NK-92 treated with Interleukin-12 subunit alpha and Interleukin-12 subunit beta, amount 100 ng/mL, for 24 hours (cell line): ENCODE measurements at regions not wholly inside any gene's neighbourhood (a gene's known extent, or its start where the extent isn't known, plus 50 kb on each side); places are given as distances from the start of the nearest gene placed in this dataset.
A peak's percentile ranks its signal among the peaks of the same experiment; 100 is the strongest.
"Not testable (repeated sequence)": the region's sequence is repeated elsewhere in the genome, so short reads cannot be mapped to it uniquely, and the experiment has no call there.

Experiments
- DNase-seq: peaks from one replicate; lab custom pipeline; 2025; lab: John Stamatoyannopoulos, UW

DNA sequence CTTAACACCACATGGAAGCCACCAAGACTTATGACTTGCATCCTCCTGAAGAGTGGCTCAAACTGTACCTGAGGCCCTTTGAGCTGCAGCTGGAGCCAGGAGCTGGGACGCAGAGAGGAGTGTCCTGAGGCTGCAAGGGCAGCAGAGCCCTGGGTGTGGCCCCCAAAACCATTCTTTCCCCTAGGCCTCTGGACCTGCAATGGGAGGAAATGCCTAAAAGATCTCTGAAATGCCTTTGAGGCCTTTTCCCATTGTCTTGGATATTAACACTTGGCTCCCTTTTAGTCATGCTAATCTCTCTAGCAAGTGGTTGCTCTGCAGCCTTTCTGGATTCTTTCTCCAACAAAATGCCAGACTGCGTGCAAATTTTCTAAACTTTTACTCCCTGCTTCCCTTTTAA lies 156.1 kb downstream of the SLC38A4 start:
- DNase-seq, result no peak

DNA sequence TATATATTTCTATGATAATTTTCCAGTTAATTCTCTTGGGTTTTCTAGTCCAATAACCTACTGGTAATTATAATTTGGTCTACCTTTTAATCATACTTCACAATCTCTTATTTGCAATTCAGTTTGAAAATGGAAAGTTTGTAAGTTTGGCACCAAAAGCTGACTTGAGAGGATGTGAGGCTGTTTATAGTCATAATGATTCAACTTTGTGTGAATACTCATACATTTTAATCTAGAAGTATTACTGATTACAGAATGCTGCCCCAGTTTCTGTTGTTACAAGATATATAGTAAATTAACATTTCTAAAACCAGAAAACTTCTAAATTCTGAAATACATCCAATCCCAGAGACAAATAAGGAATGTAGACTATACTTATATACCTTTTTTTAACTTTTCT lies 158.2 kb downstream of the SLC38A4 start:
- DNase-seq, result no peak

DNA sequence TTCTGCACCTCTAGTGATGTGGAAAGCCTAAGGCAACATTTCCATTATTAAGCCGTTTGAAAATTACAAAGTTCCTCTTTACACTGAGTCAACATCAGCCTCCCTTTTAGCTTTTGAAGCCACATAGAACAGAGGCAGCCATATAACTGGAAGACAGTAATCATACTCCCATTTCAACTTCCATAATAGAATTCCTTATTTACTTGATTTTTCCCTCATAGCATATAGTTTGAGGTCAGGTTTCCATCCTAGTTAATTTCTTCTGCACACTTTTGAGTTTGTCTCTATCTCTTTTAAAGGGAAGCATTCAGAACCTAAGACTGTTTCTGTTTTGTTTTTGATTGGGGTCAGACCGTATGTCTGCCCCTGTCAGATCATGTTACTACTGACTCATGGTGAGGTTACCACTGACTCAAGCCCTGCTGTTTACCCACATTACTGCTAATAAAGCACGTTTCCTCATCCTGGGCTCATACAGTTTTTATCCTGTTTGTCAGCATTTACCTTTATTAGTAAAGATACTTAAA lies 161.0 kb downstream of the SLC38A4 start:
- peak; percentile 10 for DNase-seq

DNA sequence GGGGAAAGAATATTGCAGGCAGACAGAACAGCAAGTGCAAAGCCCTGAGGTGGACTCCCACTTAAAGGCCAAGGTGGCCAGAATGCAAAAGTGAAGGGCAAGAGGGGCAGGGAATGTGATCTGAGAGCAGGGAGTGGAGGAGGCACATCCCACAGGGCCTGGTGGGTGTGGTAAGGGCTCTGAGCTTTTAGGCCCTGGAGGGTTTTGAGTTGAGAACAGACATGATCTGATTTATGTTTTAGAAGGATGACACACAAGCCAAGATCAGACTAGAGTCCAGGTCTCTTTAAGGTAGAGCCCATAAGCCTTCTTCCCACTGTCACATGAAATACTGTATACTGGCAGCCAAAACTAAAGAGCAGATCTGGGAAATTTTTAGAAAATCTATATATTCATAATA lies 162.5 kb downstream of the SLC38A4 start:
- DNase-seq, result no peak

DNA sequence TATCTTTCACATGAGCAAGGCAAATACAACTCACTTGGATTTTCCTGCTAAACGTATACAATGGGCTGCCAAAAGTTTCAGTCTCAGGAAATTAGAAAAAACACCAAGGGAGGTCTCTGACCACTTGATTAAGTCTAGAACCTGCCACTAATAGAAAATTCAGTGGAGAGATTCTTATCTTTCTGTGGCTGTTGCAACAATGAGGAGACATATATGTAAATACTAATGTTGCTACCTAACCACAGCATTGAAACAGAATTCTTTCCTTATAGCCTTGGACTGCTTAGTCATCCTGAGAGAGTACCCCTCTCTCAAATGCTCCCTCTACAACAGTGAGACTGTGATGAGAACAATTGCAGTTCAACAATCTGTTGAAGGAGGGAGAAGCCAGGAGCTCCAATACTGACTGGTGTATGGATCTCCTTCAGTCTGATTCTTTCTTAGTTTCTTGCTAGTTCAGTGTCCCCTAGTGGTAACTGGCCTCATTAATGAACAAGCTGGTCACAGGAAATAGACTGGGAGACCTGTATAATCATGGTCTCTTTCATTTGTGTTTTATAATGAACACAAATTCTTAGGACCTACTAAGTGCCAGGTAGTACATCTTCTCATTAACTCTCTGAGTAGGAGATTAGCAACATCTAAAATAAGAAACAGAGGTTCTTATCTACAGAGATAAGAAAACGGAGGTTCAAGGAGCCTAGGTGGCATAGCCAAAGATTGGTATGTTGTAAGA lies 164.5 kb downstream of the SLC38A4 start:
- no peak for DNase-seq

DNA sequence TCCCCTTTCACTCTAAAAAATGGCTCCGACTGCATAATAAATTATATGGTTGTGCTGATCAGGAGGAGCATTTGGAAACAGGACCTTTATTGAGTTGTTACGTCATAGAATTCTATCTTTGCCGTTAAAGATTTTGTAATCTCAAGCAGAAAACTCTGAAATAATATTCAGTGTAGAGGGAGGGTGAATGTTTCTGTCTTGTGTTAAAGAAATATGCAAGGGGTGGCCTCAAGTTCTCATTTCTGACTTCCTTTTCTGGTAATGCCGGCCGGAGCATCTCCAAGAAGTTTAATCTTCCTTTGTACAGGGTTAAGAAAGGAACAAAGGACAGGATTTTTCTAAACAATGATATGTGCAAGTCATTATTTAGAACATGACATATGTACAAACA lies 165.1 kb downstream of the SLC38A4 start:
- DNase-seq, result no peak

DNA sequence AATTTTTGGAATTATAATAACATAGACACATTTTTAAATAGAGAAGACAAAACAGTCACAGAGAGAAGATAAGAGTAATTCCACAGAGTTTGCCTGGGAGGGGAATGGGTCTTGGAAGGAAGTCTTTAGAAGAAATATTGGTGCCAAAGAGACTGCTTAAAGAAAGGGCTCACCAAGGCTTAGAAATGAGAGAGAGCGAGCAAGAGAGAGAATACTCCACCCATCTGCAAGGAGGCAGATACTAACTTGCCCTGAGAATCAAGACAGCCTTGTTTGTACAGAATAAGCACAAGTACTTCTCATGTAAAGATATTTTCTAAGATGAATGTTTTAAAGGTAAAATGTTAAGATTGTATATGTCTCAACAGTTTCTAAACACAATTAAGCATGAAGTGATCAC lies 165.5 kb downstream of the SLC38A4 start:
- DNase-seq, result no peak

DNA sequence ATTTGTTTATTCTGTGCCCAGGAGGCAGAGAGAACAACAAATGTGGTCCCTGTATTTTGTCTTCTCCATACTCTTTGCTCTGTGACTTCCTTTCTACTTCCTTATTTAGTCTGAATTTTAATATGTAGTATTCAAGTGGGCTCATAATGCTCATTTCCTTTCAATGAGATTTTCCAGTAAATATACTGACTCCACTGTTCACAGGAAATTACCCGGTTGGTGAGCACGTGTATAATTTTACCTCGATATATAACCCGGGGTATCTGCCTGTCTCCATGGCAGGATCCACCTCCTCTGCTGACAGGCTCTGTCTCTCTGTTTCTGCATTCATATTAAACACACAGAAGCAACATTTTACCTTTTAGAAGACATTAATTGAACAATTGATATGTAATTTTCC lies 166.0 kb downstream of the SLC38A4 start:
- no peak for DNase-seq

DNA sequence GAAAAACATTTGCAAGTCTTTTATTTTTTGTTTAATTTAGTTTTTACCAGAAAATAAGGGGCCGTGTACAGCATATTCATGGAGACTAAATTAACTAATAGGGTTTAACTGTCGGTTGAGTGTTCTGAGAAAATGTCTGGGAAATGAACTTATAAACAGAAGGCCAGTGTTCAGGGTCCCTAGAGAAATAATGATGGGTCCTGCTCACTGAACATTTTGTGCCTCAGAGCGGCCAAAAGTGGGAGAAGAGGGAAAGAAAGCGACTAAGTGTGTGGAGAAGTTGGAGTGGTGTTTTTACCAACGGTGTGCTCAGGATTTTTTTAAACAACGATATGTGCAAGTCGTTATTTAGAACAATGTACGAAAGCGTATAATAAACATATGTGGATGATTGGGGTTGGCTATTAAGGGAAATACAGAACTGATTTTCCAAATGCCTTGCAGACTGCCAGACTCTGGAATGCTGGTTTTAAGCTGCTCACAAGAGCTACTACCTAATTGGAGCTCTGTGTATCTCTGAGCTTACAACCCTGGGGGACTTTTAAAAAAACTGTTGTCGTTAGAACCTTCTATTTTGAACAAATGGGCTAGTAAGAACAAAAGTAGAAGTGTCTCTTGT lies 166.7 kb downstream of the SLC38A4 start:
- DNase-seq, result no peak

DNA sequence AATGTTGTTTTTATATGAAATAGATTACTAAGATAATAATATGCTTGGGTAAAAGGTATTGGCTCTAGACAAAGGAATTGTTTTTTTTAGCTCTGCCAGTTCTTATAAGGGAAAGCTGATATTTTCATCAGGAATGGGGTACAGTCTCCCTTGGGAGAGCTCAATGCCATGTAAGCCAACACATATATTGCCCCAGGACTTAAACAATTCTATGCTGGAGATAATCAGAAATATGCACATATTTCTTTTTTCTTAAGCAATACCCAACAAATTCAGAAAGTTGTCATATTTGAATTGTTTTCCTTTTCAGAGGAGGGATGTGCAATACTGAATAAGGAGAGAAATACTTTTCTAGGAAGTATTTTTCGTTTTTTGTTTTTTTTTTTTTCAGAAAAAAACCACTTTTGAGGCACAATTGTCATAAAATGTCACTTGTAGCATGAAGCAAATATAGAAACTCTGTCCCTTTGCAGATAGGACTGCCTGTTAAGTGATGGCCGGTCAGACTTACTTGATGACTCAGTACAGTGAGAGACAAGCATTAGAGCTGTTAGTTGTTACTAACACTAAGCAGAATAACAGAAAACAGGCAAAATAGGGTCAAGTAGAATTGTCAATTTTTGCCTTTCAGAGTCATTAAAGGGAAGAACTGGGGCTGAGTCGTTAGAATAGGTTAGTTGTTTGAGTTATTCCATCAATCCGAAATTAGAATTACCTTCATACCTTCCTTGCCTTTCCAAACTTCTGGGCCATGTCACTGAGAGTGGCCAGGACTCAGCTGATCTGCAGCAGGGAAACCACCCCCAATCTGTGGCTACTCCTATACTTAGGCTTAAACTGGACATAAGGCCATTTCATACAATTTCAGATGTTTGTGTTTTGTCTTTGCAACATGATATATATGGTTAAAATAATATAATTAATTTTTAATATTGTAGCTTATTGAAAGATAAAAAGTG lies 168.1 kb downstream of the SLC38A4 start:
- no peak for DNase-seq

DNA sequence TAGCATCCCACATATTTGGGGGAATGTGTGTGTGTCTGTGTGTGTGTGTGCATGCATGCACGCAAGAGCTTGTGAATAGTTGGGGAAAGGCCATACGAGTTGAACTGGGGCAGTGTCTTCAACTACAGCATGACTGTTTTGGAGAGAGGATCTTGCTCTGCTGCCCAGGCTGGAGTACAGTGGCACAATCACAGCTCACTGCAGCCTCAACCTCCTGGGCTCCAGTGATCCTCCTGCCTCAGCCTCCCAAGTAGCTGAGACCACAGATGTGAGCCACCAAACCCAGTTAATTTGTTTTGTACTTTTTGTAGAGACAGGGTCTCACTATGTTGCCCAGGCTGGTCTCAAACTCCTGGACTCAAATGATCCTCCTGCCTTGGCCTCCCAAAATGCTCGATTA lies 169.8 kb downstream of the SLC38A4 start:
- DNase-seq, result not testable (repeated sequence)

DNA sequence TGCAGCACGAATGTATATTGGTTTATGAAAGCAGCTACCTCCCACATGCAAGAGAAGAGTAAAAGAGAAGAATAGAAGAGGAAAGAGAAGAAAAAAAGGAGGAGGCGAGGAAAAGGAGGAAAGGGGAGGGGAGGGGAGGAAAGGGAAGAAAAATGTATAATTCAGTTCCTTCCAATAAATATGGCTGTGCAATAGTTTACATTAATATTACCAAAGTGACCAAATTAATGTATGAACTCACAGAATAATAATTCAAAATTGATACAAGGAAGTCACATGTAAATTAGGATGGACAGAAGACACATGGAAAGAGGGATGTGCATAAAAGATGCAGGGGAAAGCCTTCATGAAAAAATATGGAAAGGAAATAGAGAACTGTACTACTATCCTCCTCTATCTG lies 172.5 kb downstream of the SLC38A4 start:
- no peak for DNase-seq

DNA sequence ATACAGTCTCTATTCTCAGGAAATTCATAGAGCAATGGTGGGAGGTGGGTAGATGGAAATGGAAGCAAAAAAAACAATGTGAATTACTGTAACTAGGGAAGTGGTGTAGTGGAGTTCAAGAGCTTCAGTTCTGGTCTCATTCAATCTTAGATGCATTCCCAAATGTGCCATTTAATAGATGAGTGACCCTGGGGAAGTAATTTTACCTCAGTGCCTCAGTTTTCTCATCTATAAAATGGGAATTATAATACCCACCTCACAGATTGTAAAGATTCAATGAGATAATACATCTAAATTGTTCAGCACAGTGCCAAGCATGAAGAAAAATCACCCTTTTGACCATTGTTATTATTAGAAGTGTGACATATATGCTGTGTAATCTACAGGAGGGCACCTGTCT lies 173.1 kb downstream of the SLC38A4 start:
- DNase-seq, result no peak

DNA sequence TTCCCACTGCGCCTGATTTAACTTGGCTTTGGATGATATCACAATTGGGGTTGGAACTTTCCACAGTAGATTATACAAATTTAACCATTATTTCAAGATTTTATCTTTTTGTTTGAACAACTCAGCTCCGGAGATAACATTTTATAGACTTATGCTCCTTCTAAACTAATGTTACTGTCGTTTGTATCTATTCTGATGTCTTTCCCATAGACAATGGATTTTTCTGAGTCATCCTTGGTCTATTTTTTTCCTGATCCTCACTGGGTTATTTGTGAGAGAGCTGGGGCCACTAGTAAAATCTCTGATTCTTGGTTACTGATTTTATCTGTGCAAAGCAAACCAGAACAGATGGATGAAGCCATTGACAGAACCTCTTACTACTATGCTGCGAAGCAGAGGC lies 175.1 kb downstream of the SLC38A4 start:
- no peak for DNase-seq

DNA sequence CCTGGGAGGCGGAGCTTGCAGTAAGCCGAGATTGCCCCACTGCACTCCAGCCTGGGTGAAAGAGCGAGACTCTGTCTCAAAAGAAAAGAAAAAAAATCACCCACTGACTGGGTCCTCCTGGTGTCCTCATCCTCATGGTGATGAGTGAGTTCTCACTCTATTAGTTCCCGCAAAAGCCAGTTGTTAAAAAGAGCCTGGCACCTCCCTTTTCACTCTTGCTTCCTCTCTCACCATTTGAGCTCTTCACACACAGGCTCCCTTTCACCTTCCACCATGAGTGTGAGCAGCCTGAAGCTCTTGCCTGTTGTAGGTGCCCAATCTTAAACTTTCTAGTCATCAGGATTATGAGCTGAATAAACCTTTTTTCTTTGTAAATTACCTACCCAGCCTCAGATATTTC lies 176.4 kb downstream of the SLC38A4 start:
- DNase-seq, result no peak

DNA sequence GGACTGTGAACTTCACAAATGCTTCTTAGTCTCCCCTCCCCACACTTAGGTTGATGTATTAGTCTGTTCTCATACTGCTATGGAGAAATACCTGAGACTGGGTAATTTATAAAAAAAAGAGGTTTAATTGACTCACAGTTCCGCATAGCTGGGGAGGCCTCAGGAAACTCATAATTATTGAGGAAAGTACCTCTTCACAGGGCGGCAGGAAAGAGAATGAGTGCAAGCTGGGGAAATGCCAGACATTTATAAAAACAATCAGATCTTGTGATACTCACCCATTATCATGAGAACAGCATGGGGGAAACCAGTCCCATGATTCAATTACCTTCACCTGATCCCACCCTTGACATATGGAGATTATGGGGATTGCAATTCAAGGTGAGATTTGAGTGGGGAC lies 178.8 kb downstream of the SLC38A4 start:
- no peak for DNase-seq

DNA sequence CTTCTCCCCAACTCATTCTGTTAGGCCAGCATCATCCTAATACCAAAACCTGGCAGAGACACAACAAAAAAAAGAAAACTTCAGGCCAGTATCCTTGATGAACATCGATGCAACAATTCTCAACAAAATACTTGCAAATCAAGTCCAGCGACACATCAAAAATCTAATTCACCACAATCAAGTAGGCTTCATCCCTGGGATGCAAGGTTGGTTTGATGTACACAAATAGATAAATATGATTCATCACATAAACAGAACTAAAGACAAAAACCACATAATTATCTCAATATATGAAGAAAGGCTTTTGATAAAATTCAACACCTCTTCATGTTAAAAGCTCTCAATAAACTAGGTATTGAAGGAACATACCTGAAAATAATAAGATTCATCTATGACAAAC lies 184.1 kb downstream of the SLC38A4 start:
- DNase-seq, result not testable (repeated sequence)

DNA sequence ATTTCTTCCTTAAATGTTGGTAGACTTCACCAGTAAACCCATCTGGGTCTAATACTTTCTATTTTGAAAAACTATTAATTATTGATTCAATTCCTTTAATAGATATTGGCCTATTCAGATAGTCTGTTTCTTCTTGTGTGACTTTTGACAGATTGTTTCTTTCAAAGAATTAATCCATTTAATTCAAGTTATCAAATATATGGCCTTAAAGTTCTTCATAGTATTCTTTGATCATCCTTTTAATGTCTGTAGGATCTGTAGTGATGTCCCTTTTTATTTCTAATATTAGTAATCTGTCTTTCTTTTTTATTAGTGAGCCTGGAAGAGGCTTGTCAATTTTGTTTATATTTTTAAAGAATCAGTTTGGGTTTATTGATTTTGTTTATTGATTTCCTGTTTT lies 190.0 kb downstream of the SLC38A4 start:
- DNase-seq, result no peak

DNA sequence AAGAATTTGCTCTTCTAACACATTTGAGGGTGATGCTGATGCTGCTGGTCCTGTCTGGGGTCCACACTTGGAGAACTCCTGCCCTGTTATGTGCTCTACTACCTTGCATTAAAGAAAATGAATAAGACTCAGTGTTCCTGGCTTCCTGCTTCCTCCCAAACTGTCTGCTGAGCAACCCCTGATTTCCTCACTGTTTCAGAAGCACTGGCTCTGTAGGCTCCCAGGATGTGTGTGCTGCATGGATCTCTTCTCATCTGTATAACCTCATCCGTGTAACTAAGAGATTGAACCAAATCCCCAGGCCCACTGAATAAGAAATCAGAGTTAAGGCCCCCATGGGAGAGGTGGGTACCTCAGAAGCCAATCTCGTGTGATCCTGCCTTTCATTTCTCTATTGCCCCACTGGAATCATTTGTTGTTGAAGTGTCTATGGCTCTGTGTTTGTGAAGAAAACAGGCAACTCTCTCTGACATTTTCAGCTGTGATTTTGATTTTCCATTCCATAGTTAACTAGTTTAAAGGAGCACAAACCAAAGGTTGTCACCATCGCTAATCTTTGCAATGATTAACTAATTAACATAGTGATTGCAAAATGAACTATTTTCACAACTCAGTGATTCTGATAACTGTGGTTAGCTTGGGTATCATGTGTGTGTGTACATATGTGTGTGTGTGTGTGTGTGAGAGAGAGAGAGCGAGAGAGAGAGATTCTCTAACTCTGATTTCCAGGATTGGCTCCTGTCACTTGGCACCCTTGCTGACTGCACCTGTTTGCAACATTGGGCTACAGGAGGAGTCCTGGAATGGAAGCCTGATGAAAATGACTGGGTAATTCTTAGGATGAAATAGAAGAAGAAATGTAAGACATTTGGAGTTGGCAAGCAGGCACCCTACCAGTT lies 196.2 kb downstream of the SLC38A4 start:
- DNase-seq, result no peak

DNA sequence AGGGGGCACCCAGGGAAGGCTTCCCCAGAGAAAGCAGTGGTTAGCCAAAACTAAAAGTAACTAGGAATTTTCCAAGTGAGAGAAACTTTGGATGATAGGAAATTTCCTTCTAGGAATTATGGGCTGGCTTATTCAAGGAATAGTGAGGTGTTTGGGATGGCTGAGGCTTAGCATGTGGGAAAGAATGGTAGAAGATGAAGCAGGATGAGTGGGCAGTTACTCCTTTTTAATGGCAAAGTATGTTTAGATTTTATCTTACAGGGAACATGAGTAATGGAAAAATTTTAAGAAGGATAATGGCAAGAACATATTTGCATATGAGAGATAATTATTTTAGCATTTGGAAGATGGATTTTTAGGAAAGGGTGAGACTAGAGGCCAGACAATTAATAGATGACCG lies 197.6 kb downstream of the SLC38A4 start:
- no peak for DNase-seq

DNA sequence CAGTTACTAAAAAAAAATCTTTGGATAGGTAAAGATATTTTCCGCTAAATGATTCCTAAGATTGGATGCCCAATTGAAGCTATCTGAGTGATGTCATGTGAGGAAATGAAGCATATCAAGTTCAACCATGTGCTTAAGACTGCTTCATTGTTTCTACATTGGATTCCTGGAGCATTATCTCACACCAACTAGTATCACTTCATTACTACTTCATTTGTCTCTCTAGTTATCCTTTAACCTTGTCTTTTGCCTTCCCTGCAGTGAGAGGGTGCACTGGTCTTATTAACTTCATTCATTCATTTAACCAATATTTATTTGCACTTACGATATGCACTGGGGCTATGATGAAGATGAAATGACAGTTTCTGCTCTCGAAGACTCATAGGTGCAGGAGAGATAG lies 198.1 kb downstream of the SLC38A4 start:
- no peak for DNase-seq

DNA sequence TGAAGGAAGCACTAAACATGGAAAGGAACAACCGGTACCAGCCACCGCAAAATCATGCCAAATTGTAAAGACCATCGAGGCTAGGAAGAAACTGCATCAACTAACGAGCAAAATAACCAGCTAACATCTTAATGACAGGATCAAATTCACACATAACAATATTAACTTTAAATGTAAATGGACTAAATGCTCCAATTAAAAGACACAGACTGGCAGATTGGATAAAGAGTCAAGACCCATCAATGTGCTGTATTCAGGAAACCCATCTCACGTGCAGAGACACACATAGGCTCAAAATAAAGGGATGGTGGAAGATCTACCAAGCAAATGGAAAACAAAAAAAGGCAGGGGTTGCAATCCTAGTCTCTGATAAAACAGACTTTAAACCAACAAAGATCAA lies 206.3 kb downstream of the SLC38A4 start:
- not testable (repeated sequence) for DNase-seq
